ENCODE measurements at regions not wholly inside any gene's neighbourhood (a gene's known extent, or its start where the extent isn't known, plus 50 kb on each side); places are given as distances from the start of the nearest gene placed in this dataset.
A peak's percentile ranks its signal among the peaks of the same experiment; 100 is the strongest.
"Not testable (repeated sequence)": the region's sequence is repeated elsewhere in the genome, so short reads cannot be mapped to it uniquely, and the experiment has no call there.

- Mint-ChIP-seq H3K9me3 (no peaks in the 10 kb centered on the region), H3K4me3 (no peak overlapping the region), H3K27ac (no peak overlapping the region), H3K4me1 (ENCODE audit: low read depth) (no peaks in the 10 kb centered on the region), H3K27me3 (ENCODE audit: low read depth) (peaks cover 41% of the 10 kb centered on the region), H3K36me3 (ENCODE audit: insufficient read depth in 2 of 2) (no peaks in the 10 kb centered on the region)
- ATAC-seq (replicated peaks in 1 of 2) = no peak
- DNase-seq = no peak
These were observed 85.1 kb upstream of the BLID start for GRCh38 chr11:122201106-122201505.

- no peaks in the 10 kb centered on the region for H3K9me3 Mint-ChIP-seq
- no peak overlapping the region for H3K27ac Mint-ChIP-seq
- no peaks in the 10 kb centered on the region for H3K36me3 Mint-ChIP-seq (ENCODE audit: insufficient read depth in 2 of 2)
- ATAC-seq (replicated peaks in 1 of 2) (no peak), DNase-seq (no peak)
- H3K4me1 Mint-ChIP-seq (ENCODE audit: low read depth) = no peaks in the 10 kb centered on the region
- peaks cover 31% of the 10 kb centered on the region for H3K27me3 Mint-ChIP-seq (ENCODE audit: low read depth)
- H3K4me3 Mint-ChIP-seq = no peak overlapping the region
These were observed 83.6 kb upstream of the BLID start for GRCh38 chr11:122199661-122200060.

DNA sequence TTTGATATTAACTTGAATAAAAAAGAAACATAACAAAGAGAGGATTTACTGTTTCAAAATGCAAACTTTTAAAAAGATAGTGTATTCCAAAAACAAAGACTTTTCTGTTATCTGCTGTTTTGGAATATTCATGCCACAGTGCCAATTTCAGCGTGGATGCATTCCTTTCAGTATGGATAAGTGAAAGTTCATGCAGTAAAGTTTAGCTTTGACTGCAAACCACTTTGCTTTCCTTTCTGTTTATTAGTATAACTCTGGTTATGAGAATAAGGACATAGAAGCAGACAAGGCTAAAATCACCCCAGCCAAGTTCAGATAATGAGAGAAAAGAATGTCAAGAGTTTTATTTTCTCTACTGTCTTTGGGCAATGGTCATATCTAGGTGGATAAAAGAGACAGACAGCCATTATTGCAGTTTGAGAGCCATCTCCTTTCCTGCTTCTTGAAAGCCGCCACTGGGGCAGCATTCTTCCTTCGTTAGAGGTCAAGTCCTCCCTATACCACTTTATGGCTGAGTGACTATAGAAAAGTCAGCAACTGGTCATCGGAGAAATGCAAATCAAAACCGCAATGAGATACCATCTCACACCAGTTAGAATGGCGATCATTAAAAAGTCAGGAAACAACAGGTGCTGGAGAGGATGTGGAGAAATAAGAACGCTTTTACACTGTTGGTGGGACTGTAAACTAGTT, 82.4 kb upstream of the BLID start:
- DNase-seq (no peak), ATAC-seq (replicated peaks in 1 of 2) (no peak)
- H3K27me3 Mint-ChIP-seq (ENCODE audit: low read depth) = peaks cover 24% of the 10 kb centered on the region
- H3K27ac Mint-ChIP-seq = no peak overlapping the region
- H3K4me1 Mint-ChIP-seq (ENCODE audit: low read depth) = no peaks in the 10 kb centered on the region
- no peaks in the 10 kb centered on the region for H3K9me3 Mint-ChIP-seq
- H3K36me3 Mint-ChIP-seq (ENCODE audit: insufficient read depth in 2 of 2) = no peaks in the 10 kb centered on the region
- no peak overlapping the region for H3K4me3 Mint-ChIP-seq

DNA sequence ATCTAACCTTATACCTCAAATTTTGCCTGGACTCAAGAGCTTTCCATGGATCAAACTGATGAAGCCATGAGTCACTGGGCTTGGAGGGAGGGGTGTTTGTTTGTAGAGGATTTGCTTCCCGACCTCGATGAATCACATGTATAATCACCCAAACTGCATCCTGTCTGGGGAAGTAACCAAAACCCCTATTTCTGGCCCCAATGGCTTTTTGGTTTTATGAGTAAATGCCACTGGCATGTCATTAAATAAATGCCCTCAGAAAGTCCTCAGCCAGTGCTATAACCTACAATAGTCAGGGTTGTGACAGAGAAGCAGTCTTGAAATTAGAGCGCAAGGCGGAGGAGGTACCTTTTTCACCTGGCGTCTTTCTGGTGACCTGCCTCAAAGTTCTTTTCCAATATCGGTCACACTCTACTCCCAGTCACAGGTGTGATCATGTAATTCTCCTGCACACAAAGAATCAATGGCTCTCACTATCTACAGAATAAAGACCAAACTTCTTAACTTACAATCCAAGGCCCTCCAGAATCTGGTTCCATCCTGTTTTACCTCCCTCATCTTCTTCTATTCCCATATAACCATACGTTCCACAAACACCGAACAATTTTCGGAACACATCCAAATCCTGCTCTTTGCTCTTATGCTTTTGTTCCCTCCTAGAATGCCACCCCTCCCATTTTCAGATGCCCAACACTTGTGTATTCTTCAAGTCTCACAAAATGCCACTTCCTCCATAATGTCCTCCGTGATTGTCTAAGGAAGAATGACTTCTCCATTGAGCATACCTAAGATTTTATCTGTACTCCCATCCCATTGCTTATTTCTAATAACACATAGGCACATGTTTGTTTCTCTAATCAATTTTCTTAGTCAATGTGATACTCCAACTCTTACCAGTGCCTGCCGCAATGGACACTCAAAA, 81.3 kb upstream of the BLID start:
- Mint-ChIP-seq H3K36me3 (ENCODE audit: insufficient read depth in 2 of 2) (no peaks in the 10 kb centered on the region), H3K27ac (no peak overlapping the region), H3K4me1 (ENCODE audit: low read depth) (peaks cover 6% of the 10 kb centered on the region), H3K27me3 (ENCODE audit: low read depth) (peaks cover 17% of the 10 kb centered on the region), H3K4me3 (no peak overlapping the region), H3K9me3 (no peaks in the 10 kb centered on the region)
- ATAC-seq (replicated peaks in 1 of 2) = no peak
- DNase-seq = no peak

GRCh38 chr11:122195790-122196189, 79.8 kb upstream of the BLID start:
- H3K4me1 Mint-ChIP-seq (ENCODE audit: low read depth) = peaks cover 6% of the 10 kb centered on the region
- no peak for ATAC-seq (replicated peaks in 1 of 2)
- no peaks in the 10 kb centered on the region for H3K9me3 Mint-ChIP-seq
- H3K27ac Mint-ChIP-seq = no peak overlapping the region
- no peak overlapping the region for H3K4me3 Mint-ChIP-seq
- no peak for DNase-seq
- H3K27me3 Mint-ChIP-seq (ENCODE audit: low read depth) = peaks cover 20% of the 10 kb centered on the region
- H3K36me3 Mint-ChIP-seq (ENCODE audit: insufficient read depth in 2 of 2) = no peaks in the 10 kb centered on the region

- H3K36me3 Mint-ChIP-seq (ENCODE audit: insufficient read depth in 2 of 2); H3K4me3 Mint-ChIP-seq; H3K4me1 Mint-ChIP-seq (ENCODE audit: low read depth); H3K27ac Mint-ChIP-seq; DNase-seq; H3K9me3 Mint-ChIP-seq: not testable (repeated sequence)
- H3K27me3 Mint-ChIP-seq (ENCODE audit: low read depth) = peaks cover 37% of the 10 kb centered on the region
- ATAC-seq (replicated peaks in 1 of 2) = peak in 1 of 2 donors; percentile 19
These were observed 78.0 kb upstream of the BLID start for GRCh38 chr11:122193881-122194480.

GRCh38 chr11:122193457-122193856, 77.4 kb upstream of the BLID start:
- no peak overlapping the region for H3K4me3 Mint-ChIP-seq
- peaks cover 6% of the 10 kb centered on the region for H3K4me1 Mint-ChIP-seq (ENCODE audit: low read depth)
- no peak for ATAC-seq (replicated peaks in 1 of 2)
- no peak overlapping the region for H3K27ac Mint-ChIP-seq
- no peaks in the 10 kb centered on the region for H3K9me3 Mint-ChIP-seq
- DNase-seq = no peak
- no peaks in the 10 kb centered on the region for H3K36me3 Mint-ChIP-seq (ENCODE audit: insufficient read depth in 2 of 2)
- H3K27me3 Mint-ChIP-seq (ENCODE audit: low read depth) = peaks cover 37% of the 10 kb centered on the region

DNA sequence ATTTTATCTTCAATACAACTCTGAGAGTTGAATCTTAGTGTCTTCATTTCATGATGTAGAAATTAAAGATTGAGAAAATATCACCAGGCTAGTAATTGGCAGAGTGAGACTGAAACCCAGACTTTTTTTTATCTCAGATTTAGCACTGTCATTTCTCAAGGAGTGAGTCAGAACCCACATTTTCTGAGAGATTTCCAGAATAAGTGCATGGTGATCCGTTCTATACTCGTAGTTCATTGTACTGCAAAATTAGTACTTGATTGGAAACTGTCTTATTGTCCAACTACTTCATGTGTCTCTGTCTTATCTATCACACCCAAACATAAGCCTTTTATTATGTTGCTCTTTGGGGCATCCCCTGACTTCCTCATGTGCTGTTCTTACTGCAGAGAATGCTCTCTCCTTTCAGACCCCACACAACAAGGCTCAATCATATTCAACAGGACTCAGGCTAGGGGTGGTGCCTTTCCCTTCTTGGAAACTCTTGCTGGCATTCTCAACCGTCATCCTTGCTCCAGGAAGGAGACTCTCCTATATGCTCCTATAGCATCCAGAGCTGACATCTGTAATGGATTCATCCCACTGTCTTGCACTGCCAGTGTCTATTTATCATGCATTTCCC, 76.7 kb upstream of the BLID start:
- H3K9me3 Mint-ChIP-seq = no peaks in the 10 kb centered on the region
- DNase-seq (peak in 1 of 2 donors; percentile 26), ATAC-seq (replicated peaks in 1 of 2) (peak; percentile 86 to 87)
- H3K27me3 Mint-ChIP-seq (ENCODE audit: low read depth) = peaks cover 36% of the 10 kb centered on the region
- no peak overlapping the region for H3K27ac Mint-ChIP-seq
- H3K4me3 Mint-ChIP-seq = no peak overlapping the region
- no peaks in the 10 kb centered on the region for H3K36me3 Mint-ChIP-seq (ENCODE audit: insufficient read depth in 2 of 2)
- H3K4me1 Mint-ChIP-seq (ENCODE audit: low read depth) = peaks cover 6% of the 10 kb centered on the region

DNA sequence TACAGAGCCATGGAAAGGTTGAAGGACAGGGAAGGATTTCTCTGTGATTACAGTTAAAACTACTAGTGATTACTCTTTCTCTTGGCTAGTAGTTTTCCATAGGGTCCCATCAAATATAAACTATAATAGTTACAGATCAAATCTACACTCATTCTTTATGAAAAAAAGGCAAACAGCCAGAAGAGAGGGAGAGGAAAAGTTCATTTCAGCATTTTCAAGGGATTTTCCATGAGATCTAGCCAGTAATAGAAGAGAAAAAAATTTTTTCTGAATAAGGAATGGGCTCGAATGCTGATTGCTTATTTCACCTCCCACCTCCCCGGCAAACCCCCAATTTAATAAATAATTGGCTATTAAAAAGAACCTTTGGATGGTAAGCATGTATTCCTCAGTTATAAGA, 74.8 kb upstream of the BLID start:
- peaks cover 28% of the 10 kb centered on the region for H3K27me3 Mint-ChIP-seq (ENCODE audit: low read depth)
- no peak for ATAC-seq (replicated peaks in 1 of 2)
- no peak overlapping the region for H3K4me3 Mint-ChIP-seq
- H3K9me3 Mint-ChIP-seq = no peaks in the 10 kb centered on the region
- no peak for DNase-seq
- no peak overlapping the region for H3K27ac Mint-ChIP-seq
- H3K4me1 Mint-ChIP-seq (ENCODE audit: low read depth) = peaks cover 6% of the 10 kb centered on the region
- no peaks in the 10 kb centered on the region for H3K36me3 Mint-ChIP-seq (ENCODE audit: insufficient read depth in 2 of 2)

- Mint-ChIP-seq H3K4me3 (no peak overlapping the region), H3K27ac (no peak overlapping the region), H3K27me3 (ENCODE audit: low read depth) (peaks cover 34% of the 10 kb centered on the region), H3K9me3 (no peaks in the 10 kb centered on the region), H3K36me3 (ENCODE audit: insufficient read depth in 2 of 2) (no peaks in the 10 kb centered on the region), H3K4me1 (ENCODE audit: low read depth) (peaks cover 6% of the 10 kb centered on the region)
- ATAC-seq (replicated peaks in 1 of 2) (no peak), DNase-seq (no peak)
These were observed 73.2 kb upstream of the BLID start for GRCh38 chr11:122189229-122189628.

GRCh38 chr11:122187373-122188165, 71.6 kb upstream of the BLID start:
- H3K9me3 Mint-ChIP-seq = no peaks in the 10 kb centered on the region
- H3K36me3 Mint-ChIP-seq (ENCODE audit: insufficient read depth in 2 of 2) = no peaks in the 10 kb centered on the region
- ATAC-seq (replicated peaks in 1 of 2) (no peak), DNase-seq (no peak)
- peaks cover under 1% of the 10 kb centered on the region for H3K4me1 Mint-ChIP-seq (ENCODE audit: low read depth)
- H3K27ac Mint-ChIP-seq = no peak overlapping the region
- no peak overlapping the region for H3K4me3 Mint-ChIP-seq
- peaks cover 34% of the 10 kb centered on the region for H3K27me3 Mint-ChIP-seq (ENCODE audit: low read depth)

- ATAC-seq (replicated peaks in 1 of 2) = no peak
These were observed 70.5 kb upstream of the BLID start for GRCh38 chr11:122186439-122187080.

More at GRCh38 chr11:122186439-122187080, 70.5 kb upstream of the BLID start:
- Mint-ChIP-seq H3K27me3 (ENCODE audit: low read depth) (peaks cover 34% of the 10 kb centered on the region), H3K36me3 (ENCODE audit: insufficient read depth in 2 of 2) (no peaks in the 10 kb centered on the region), H3K4me1 (ENCODE audit: low read depth) (no peaks in the 10 kb centered on the region), H3K4me3 (no peak overlapping the region), H3K27ac (no peak overlapping the region), H3K9me3 (no peaks in the 10 kb centered on the region)
- DNase-seq = no peak

Measured in activated T-cell treated with anti-CD3 and anti-CD28 coated beads, Interleukin-2, amount 50 U/mL, for 72 hours (primary cell).